Natural killer cell treated with Interleukin-12 subunit alpha and Interleukin-12 subunit beta and Interleukin-15 and Interleukin-18, amount 100 ng/mL, for 72 hours (primary cell): ENCODE measurements at regions not wholly inside any gene's neighbourhood (a gene's known extent, or its start where the extent isn't known, plus 50 kb on each side); places are given as distances from the start of the nearest gene placed in this dataset.

Experiments
- ATAC-seq, 2 donors: fragments of 150-1000 bp; cut with Tn5 transposase in 1 of 2; sonication (Bioruptor Pico), chemical (Tn5 transposase) in 1 of 2; 2 replicates each; pipeline ENCODE4 v1.10.0; 2021
- DNase-seq: peaks from one replicate; pipeline ENCODE4 v3.0.0; 2022; ENCODE audit warnings: low spot score
- H3K27ac Mint-ChIP-seq, 2 donors: 1 replicate in 1 of 2; 2 replicates in 1 of 2; pipeline ENCODE4 v1.8.0; 2022; ENCODE audit warnings: mixed read lengths in 2 of 2, mild to moderate bottlenecking in 1 of 2, moderate library complexity in 1 of 2
- H3K27me3 Mint-ChIP-seq, 2 donors: 1 replicate in 1 of 2; 2 replicates in 1 of 2; pipeline ENCODE4 v1.8.0; 2022; ENCODE audit warnings: mixed read lengths in 2 of 2
- H3K36me3 Mint-ChIP-seq: one replicate; pipeline ENCODE4 v1.8.0; 2022; ENCODE audit warnings: mixed read lengths
- H3K4me1 Mint-ChIP-seq, 2 donors: 1 replicate in 1 of 2; 2 replicates in 1 of 2; pipeline ENCODE4 v1.8.0; 2022; ENCODE audit warnings: low read depth in 2 of 2, mixed read lengths in 2 of 2, mild to moderate bottlenecking in 1 of 2
- H3K4me3 Mint-ChIP-seq: one replicate; pipeline ENCODE4 v1.8.0; 2022; ENCODE audit warnings: mixed read lengths
- H3K9me3 Mint-ChIP-seq: 2 replicates; pipeline ENCODE4 v1.8.0; 2022; ENCODE audit warnings: mixed read lengths

- Mint-ChIP-seq H3K9me3 (peaks cover 5% of the 10 kb centered on the region), H3K4me1 (no peaks in the 10 kb centered on the region), H3K36me3 (no peaks in the 10 kb centered on the region), H3K27me3 (peaks cover 39 to 40% of the 10 kb centered on the region in 2 donors), H3K4me3 (no peak overlapping the region), H3K27ac (no peak overlapping the region)
- DNase-seq = no peak
- ATAC-seq = no peak
Observed at GRCh38 chr19:5392486-5392885, 51.9 kb upstream of the PTPRS start.

GRCh38 chr19:5393088-5393487, 52.5 kb upstream of the PTPRS start:
- DNase-seq = no peak
- no peak for ATAC-seq
- Mint-ChIP-seq H3K27me3 (peaks cover 34 to 37% of the 10 kb centered on the region in 2 donors), H3K9me3 (peaks cover 4% of the 10 kb centered on the region), H3K4me3 (no peak overlapping the region), H3K4me1 (no peaks in the 10 kb centered on the region), H3K36me3 (no peaks in the 10 kb centered on the region), H3K27ac (no peak overlapping the region)

GRCh38 chr19:5394551-5395505, 54.2 kb upstream of the PTPRS start:
- Mint-ChIP-seq H3K4me3 (no peak overlapping the region), H3K9me3 (no peaks in the 10 kb centered on the region), H3K27ac (no peak overlapping the region), H3K36me3 (no peaks in the 10 kb centered on the region), H3K27me3 (peaks cover 26 to 28% of the 10 kb centered on the region in 2 donors), H3K4me1 (no peaks in the 10 kb centered on the region)
- DNase-seq (no peak), ATAC-seq (no peak)

GRCh38 chr19:5395556-5395955, 54.9 kb upstream of the PTPRS start:
- Mint-ChIP-seq H3K27ac (no peak overlapping the region), H3K4me3 (no peak overlapping the region), H3K27me3 (peaks cover 22 to 28% of the 10 kb centered on the region in 2 donors), H3K4me1 (no peaks in the 10 kb centered on the region), H3K9me3 (no peaks in the 10 kb centered on the region), H3K36me3 (no peaks in the 10 kb centered on the region)
- DNase-seq (no peak), ATAC-seq (no peak)

GRCh38 chr19:5396096-5396939, 55.7 kb upstream of the PTPRS start:
- Mint-ChIP-seq H3K27ac (no peak overlapping the region), H3K9me3 (no peaks in the 10 kb centered on the region), H3K4me3 (no peak overlapping the region), H3K36me3 (no peaks in the 10 kb centered on the region), H3K4me1 (no peaks in the 10 kb centered on the region), H3K27me3 (peaks cover 22 to 25% of the 10 kb centered on the region in 2 donors)
- no peak for ATAC-seq
- no peak for DNase-seq

GRCh38 chr19:5396963-5397362, 56.4 kb upstream of the PTPRS start:
- no peak overlapping the region for H3K4me3 Mint-ChIP-seq
- H3K27ac Mint-ChIP-seq = no peak overlapping the region
- no peaks in the 10 kb centered on the region for H3K9me3 Mint-ChIP-seq
- H3K4me1 Mint-ChIP-seq = no peaks in the 10 kb centered on the region
- H3K27me3 Mint-ChIP-seq = peaks cover 22% of the 10 kb centered on the region in 2 donors
- H3K36me3 Mint-ChIP-seq = no peaks in the 10 kb centered on the region
- no peak for ATAC-seq
- DNase-seq = no peak

GRCh38 chr19:5397804-5398692, 57.2 kb upstream of the ZNRF4 start:
- Mint-ChIP-seq H3K9me3 (no peaks in the 10 kb centered on the region), H3K4me3 (no peak overlapping the region), H3K27me3 (peaks cover 16 to 18% of the 10 kb centered on the region in 2 donors), H3K4me1 (no peaks in the 10 kb centered on the region), H3K36me3 (no peaks in the 10 kb centered on the region), H3K27ac (no peak overlapping the region)
- ATAC-seq = no peak
- DNase-seq = no peak

- H3K4me1 Mint-ChIP-seq = no peaks in the 10 kb centered on the region
- no peak overlapping the region for H3K27ac Mint-ChIP-seq
- no peak overlapping the region for H3K4me3 Mint-ChIP-seq
- ATAC-seq = no peak
- peaks cover 10 to 13% of the 10 kb centered on the region in 2 donors for H3K27me3 Mint-ChIP-seq
- H3K36me3 Mint-ChIP-seq = no peaks in the 10 kb centered on the region
- H3K9me3 Mint-ChIP-seq = no peaks in the 10 kb centered on the region
- no peak for DNase-seq
Observed at GRCh38 chr19:5398693-5399057, 56.5 kb upstream of the ZNRF4 start.

- H3K27me3 Mint-ChIP-seq = peaks cover 8 to 9% of the 10 kb centered on the region in 2 donors
- DNase-seq = peak; percentile 68
- no peak for ATAC-seq
- no peaks in the 10 kb centered on the region for H3K36me3 Mint-ChIP-seq
- no peak overlapping the region for H3K4me3 Mint-ChIP-seq
- no peaks in the 10 kb centered on the region for H3K4me1 Mint-ChIP-seq
- peaks cover 5% of the 10 kb centered on the region for H3K9me3 Mint-ChIP-seq
- no peak overlapping the region for H3K27ac Mint-ChIP-seq
Observed at GRCh38 chr19:5403968-5404640, 51.1 kb upstream of the ZNRF4 start.
